LoVo (cell line): ENCODE measurements at regions not wholly inside any gene's neighbourhood (a gene's known extent, or its start where the extent isn't known, plus 50 kb on each side); places are given as distances from the start of the nearest gene placed in this dataset.
"Not testable (repeated sequence)": the region's sequence is repeated elsewhere in the genome, so short reads cannot be mapped to it uniquely, and the experiment has no call there.

Experiments
- DNase-seq: peaks from one replicate; pipeline ENCODE4 v3.0.0-alpha.2; 2016; ENCODE audit warnings: low spot score

DNA sequence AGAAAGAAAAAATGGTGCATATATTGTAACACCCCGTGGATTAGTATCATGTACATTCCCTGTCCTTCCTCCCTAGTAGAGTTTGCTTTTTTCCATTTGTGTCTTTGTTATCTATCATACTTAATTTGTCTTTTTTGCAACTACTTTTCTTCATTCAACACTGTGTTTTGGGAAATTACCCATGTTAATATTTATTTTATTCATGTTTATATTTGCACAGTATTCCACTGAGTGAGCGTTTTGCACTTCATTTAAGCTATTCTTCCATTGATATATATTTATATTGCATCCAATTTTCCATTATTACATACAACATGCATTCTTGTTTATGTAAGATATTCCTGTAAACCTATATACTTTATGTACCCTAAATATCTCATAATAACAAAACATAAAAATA lies 57.6 kb upstream of the FAM171A1 start:
- DNase-seq, result no peak

DNA sequence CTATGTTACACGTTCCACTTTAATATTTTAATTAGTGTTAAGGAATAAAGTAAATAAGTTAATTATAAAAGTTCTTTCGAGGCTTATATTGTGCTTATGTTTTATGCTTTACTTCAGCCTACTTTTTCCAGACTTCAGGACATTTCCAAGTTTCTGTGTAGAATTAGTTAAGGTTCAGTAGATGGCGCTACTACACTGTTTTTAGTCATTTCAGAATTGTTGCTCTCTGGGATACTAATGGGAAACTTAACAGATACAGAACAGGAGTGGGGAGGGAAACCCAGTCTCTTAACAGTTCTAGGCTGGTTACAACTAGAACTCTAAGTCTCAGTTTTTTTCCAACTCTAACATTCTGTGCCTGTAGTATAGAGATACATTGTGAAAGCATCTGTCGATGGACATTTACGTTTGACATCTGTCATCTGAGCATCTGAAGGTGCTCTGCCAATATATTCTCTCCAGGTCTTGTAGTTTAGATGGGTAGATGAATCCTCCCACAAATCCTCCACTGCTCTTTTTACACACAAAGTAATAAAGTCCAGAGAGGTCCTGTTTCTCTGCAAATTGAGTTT lies 56.8 kb upstream of the FAM171A1 start:
- peak; percentile 53 for DNase-seq

DNA sequence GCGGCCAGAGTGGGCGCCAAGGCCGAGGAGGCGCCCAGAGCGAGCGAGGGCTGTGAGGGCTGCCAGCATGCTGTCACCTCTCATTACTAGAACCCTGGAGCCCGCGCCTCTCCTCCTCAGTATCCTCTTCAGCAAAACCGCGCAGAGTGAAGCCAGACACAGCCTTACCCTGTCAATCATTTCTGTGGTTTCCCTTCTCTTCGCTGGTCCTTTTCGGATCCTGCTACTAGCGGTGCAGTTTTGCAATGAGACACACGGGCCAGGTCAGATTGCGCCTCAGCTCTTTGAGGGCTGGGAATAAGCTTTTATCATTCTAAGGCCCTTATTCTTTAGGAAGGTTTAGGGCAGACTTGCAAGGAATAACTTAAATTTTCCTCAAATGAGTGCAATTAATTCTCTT lies 55.5 kb upstream of the FAM171A1 start:
- no peak for DNase-seq

- no peak for DNase-seq
These were observed 55.0 kb upstream of the FAM171A1 start for GRCh38 chr10:15426115-15426514.

- DNase-seq, result not testable (repeated sequence)
These were observed 50.8 kb upstream of the FAM171A1 start for GRCh38 chr10:15421875-15422274.
